ENCODE measurements at regions not wholly inside any gene's neighbourhood (a gene's known extent, or its start where the extent isn't known, plus 50 kb on each side); places are given as distances from the start of the nearest gene placed in this dataset.

GRCh38 chrX:139196890-139197289, 333.6 kb upstream of the F9 start:
- no peak for DNase-seq (ENCODE audit: low read depth in 1 of 2, low spot score in 1 of 2)
- peaks cover 5% of the 10 kb centered on the region for H3K27me3 ChIP-seq (ENCODE audit: insufficient read depth, poor library complexity, severe bottlenecking)
- no peak for TF ChIP-seq GABPA (IDR thresholded peaks at IDR 0.05; ENCODE audit: low read depth)
- peak; percentile 56 for TF ChIP-seq SPI1 (IDR thresholded peaks at IDR 0.05; ENCODE audit: borderline replicate concordance, low read depth)
- H3K27ac ChIP-seq (replicated peaks) = no peak overlapping the region
- H3K4me3 ChIP-seq (replicated peaks; ENCODE audit: insufficient read depth, low read length) = no peak overlapping the region

DNA sequence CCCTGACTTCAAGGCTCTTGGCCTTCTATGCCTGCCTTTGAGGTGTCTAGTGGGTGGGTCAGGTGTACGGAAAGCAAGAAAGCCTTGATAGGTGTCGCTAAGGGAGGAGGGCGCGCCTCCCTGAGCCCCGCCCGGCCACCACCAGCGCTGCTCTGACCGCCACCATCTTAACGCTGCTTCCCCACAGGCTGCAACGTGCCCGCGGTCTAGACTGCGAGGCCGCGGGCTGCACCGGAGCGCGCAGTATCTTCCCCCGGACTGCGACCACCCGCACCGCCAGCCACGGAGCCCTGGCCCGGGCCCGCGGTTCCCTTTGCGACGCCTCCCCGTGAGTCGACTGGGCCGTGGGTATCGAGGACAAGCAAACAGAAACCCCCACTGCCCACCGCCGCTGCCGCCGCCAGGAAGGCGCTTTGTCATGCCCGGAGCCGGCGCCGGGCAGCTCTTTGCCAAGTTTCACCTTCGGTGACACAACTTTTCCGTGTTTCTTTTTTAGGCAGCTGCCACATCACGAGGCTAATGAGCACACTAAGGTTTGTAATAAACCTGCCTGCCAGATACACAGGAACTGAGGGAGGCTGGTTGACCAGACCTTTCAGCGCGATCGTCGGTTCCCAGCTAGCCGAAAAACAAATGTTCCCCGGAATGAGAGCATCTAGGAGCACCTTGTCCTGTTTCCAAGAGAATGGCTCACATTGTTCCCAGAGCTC, 335.8 kb upstream of the F9 start:
- no peak for DNase-seq (ENCODE audit: low read depth in 1 of 2, low spot score in 1 of 2)
- peak overlapping the region; percentile 22 for H3K4me3 ChIP-seq (replicated peaks; ENCODE audit: insufficient read depth, low read length)

DNA sequence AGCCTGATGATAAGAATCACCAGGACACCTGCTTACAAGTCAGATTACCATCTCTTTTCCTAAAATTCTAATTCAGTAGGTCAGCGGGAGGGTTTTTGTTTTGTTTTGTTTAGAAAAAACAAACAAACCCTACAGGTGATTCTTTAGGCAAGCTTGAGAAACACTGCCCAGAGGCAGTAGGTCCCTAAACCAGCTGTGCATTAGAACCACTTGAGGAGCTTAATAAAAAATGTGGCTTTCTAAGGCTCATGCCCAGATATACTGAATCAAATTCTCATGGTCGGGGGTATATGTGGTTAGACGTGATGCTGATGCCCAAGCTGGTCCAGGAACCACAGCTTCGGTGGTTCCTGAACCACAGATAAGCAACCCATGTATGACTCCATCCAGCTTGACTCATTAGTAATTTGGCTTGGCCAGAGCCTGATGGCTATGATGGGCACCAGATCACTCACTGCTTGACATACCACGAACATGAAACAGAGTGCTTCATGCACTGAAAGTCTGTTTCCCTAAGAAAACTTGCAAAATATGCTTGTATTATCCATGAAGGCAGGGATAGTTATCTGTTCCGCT, 338.1 kb upstream of the F9 start:
- H3K27ac ChIP-seq (replicated peaks) = no peak overlapping the region
- peaks cover 5% of the 10 kb centered on the region for H3K27me3 ChIP-seq (ENCODE audit: insufficient read depth, poor library complexity, severe bottlenecking)
- no peak overlapping the region for H3K4me3 ChIP-seq (replicated peaks; ENCODE audit: insufficient read depth, low read length)
- DNase-seq (ENCODE audit: low read depth in 1 of 2, low spot score in 1 of 2) = no peak
- TF ChIP-seq REST (IDR thresholded peaks at IDR 0.05; ENCODE audit: insufficient replicate concordance, low read depth) (no peak), GABPA (IDR thresholded peaks at IDR 0.05; ENCODE audit: low read depth) (no peak), POLR2AphosphoS5 (IDR thresholded peaks at IDR 0.05; ENCODE audit: low read depth) (no peak), SPI1 (IDR thresholded peaks at IDR 0.05; ENCODE audit: borderline replicate concordance, low read depth) (no peak)
- TF ChIP-seq, protein P1, sequence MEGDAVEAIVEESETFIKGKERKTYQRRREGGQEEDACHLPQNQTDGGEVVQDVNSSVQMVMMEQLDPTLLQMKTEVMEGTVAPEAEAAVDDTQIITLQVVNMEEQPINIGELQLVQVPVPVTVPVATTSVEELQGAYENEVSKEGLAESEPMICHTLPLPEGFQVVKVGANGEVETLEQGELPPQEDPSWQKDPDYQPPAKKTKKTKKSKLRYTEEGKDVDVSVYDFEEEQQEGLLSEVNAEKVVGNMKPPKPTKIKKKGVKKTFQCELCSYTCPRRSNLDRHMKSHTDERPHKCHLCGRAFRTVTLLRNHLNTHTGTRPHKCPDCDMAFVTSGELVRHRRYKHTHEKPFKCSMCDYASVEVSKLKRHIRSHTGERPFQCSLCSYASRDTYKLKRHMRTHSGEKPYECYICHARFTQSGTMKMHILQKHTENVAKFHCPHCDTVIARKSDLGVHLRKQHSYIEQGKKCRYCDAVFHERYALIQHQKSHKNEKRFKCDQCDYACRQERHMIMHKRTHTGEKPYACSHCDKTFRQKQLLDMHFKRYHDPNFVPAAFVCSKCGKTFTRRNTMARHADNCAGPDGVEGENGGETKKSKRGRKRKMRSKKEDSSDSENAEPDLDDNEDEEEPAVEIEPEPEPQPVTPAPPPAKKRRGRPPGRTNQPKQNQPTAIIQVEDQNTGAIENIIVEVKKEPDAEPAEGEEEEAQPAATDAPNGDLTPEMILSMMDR (IDR thresholded peaks at IDR 0.05; ENCODE audit: insufficient read depth, low read length) = no peak

More for the DNA sequence above, 335.8 kb upstream of the F9 start:
- no peak overlapping the region for H3K27ac ChIP-seq (replicated peaks)
- H3K27me3 ChIP-seq (ENCODE audit: insufficient read depth, poor library complexity, severe bottlenecking) = peaks cover 5% of the 10 kb centered on the region
- no peak for TF ChIP-seq POLR2AphosphoS5 (IDR thresholded peaks at IDR 0.05; ENCODE audit: low read depth)
- TF ChIP-seq, protein P1 (IDR thresholded peaks at IDR 0.05; ENCODE audit: insufficient read depth, low read length) = no peak
- TF ChIP-seq SPI1 (IDR thresholded peaks at IDR 0.05; ENCODE audit: borderline replicate concordance, low read depth) = no peak
- no peak for TF ChIP-seq REST (IDR thresholded peaks at IDR 0.05; ENCODE audit: insufficient replicate concordance, low read depth)
- no peak for TF ChIP-seq GABPA (IDR thresholded peaks at IDR 0.05; ENCODE audit: low read depth)

DNA sequence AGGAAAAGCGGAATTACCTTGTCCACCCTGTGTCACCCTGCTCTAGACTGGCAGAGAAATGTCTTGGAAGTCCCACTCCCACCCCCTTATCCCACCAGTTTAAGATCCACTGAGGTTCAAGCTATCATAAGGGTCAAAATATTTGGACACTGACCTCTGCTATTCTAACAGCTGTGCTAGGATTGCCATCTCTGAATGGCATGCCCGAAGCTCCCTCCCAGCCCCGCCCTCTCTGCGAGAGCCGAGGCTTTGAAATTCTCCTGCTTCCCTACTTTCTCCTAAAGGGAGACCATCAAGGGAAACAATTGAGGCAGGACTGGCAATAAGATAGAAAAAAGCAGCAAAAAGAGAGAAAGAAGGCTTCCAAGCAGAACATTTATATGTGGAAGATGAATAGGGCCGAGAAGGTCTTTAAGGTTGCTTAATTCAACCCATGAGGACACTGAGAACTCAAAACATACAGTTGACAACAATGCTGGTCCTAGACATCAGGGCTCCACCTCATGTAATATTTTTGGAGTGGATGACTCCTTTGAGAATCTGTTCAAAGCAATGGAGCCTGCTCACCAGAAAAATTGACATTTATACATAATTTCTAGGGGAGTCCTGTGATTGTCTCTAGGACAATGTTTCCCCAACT, 338.7 kb upstream of the F9 start:
- no peak for DNase-seq (ENCODE audit: low read depth in 1 of 2, low spot score in 1 of 2)
- Histone ChIP-seq H3K4me3 (replicated peaks; ENCODE audit: insufficient read depth, low read length) (no peak overlapping the region), H3K27ac (replicated peaks) (no peak overlapping the region), H3K27me3 (ENCODE audit: insufficient read depth, poor library complexity, severe bottlenecking) (peaks cover 5% of the 10 kb centered on the region)
- TF ChIP-seq GABPA (IDR thresholded peaks at IDR 0.05; ENCODE audit: low read depth) (no peak), REST (IDR thresholded peaks at IDR 0.05; ENCODE audit: insufficient replicate concordance, low read depth) (no peak), SPI1 (IDR thresholded peaks at IDR 0.05; ENCODE audit: borderline replicate concordance, low read depth) (no peak), POLR2AphosphoS5 (IDR thresholded peaks at IDR 0.05; ENCODE audit: low read depth) (no peak)
- TF ChIP-seq, protein P1 (IDR thresholded peaks at IDR 0.05; ENCODE audit: insufficient read depth, low read length) = no peak

All from HL-60 (cell line).